ENCODE measurements at regions not wholly inside any gene's neighbourhood (a gene's known extent, or its start where the extent isn't known, plus 50 kb on each side); places are given as distances from the start of the nearest gene placed in this dataset.

DNA sequence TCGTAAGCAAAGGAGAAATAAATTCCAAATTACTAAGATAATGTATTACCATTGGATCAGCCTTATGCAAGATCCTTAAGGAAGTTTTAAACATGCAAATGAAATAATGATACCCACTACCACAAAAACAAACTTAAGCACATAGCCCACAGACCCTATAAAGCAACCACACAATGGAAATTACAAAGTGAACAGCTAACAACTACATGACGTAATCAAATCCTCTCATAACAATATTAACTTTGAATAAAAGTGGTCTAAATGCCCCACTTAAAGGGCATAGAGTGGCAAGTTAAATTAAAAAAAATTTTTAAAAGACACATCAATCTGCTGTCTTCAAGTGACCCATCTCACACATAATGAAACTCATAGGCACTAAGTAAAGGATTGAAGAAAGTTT lies 397.3 kb upstream of the SEMA3A start:
- H3K4me3 ChIP-seq (ENCODE audit: control insufficient read depth, low read depth, low read length) = no peak overlapping the region
- TF ChIP-seq, protein P1, sequence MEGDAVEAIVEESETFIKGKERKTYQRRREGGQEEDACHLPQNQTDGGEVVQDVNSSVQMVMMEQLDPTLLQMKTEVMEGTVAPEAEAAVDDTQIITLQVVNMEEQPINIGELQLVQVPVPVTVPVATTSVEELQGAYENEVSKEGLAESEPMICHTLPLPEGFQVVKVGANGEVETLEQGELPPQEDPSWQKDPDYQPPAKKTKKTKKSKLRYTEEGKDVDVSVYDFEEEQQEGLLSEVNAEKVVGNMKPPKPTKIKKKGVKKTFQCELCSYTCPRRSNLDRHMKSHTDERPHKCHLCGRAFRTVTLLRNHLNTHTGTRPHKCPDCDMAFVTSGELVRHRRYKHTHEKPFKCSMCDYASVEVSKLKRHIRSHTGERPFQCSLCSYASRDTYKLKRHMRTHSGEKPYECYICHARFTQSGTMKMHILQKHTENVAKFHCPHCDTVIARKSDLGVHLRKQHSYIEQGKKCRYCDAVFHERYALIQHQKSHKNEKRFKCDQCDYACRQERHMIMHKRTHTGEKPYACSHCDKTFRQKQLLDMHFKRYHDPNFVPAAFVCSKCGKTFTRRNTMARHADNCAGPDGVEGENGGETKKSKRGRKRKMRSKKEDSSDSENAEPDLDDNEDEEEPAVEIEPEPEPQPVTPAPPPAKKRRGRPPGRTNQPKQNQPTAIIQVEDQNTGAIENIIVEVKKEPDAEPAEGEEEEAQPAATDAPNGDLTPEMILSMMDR (conservative IDR thresholded peaks at IDR 0.05; ENCODE audit: control insufficient read depth, insufficient read depth, low read depth, low read length) = no peak
- no peak for DNase-seq (ENCODE audit: low read depth)

DNA sequence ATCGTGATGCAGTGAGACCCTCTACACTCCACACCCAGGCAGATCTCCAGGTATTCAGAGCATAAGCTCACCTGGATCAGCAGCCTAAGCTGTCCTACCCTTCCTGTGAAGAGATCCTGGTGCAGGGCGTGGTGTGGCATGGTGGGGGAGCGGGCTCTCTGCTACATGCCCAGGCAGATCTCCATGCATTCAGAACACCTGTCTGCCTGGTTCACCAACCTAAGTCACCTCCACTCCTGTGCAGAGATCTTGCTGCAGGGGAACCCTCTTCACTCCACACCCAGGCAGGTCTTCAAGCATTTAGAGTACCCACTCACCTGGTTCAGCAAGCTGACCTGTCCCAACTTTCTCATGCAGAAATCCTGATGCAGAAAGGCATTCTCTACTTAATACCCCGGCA lies 394.4 kb upstream of the SEMA3A start:
- H3K4me3 ChIP-seq (ENCODE audit: control insufficient read depth, low read depth, low read length) = no peak overlapping the region
- TF ChIP-seq, protein P1 (conservative IDR thresholded peaks at IDR 0.05; ENCODE audit: control insufficient read depth, insufficient read depth, low read depth, low read length) = no peak
- DNase-seq (ENCODE audit: low read depth) = no peak

DNA sequence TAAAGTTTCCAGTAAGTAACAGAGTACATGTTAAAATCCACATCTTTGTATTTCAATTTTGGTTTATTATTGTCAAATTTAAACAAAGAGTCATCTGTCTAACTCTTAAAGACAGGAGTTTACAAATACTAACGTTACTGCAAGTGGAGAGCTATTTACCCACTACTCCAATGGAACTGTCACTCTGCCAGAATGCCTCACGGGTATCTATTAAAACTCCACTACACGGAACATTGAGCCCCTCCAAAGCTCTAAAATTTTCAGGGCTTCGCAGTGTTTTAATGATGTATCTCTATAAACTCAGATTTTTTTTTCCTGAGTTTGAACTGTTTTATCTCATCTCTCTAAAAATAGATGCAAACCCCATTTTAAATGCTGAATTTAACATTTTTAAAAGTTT lies 388.7 kb upstream of the SEMA3A start:
- TF ChIP-seq, protein P1 (conservative IDR thresholded peaks at IDR 0.05; ENCODE audit: control insufficient read depth, insufficient read depth, low read depth, low read length) = no peak
- no peak overlapping the region for H3K4me3 ChIP-seq (ENCODE audit: control insufficient read depth, low read depth, low read length)
- no peak for DNase-seq (ENCODE audit: low read depth)

DNA sequence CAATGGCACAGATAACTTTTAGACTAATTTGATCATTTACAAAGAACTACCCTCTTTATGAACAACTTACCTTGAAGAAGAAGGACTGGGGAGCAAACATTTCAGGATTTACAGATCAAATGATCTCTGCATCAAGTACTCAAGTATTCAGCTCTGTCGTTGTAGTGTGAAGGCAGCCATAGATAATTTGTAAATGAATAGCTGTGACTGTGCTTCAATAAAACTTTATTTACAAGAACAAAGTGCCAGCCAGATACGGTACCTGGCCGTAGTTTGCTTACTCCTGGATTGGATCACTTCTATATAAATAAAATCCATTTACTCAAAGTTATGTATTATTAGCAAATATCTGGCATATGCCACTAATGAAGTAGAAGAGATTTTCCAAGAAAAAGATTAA lies 388.2 kb upstream of the SEMA3A start:
- H3K4me3 ChIP-seq (ENCODE audit: control insufficient read depth, low read depth, low read length) = no peak overlapping the region
- DNase-seq (ENCODE audit: low read depth) = no peak
- TF ChIP-seq, protein P1 (conservative IDR thresholded peaks at IDR 0.05; ENCODE audit: control insufficient read depth, insufficient read depth, low read depth, low read length) = no peak

DNA sequence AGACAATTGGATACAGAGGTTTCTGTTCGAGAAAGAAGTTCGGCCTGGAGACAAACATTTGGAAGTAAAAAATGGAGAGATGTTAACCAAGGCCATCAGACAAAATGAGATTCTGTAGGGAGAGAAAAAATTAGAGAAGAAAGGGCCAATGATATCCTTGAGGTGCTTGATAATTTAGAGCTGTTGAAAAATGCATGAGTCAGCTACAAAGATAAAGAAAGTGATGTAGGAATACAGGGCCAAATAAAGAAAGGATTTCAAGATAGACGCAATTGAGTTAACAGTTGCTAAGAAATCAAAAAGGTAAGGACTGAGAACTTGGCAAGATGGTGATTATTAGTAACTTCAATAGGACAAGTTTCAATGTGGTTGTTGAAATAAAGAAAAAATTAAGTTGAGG lies 384.2 kb upstream of the SEMA3A start:
- TF ChIP-seq, protein P1 (conservative IDR thresholded peaks at IDR 0.05; ENCODE audit: control insufficient read depth, insufficient read depth, low read depth, low read length) = no peak
- no peak overlapping the region for H3K4me3 ChIP-seq (ENCODE audit: control insufficient read depth, low read depth, low read length)
- no peak for DNase-seq (ENCODE audit: low read depth)

DNA sequence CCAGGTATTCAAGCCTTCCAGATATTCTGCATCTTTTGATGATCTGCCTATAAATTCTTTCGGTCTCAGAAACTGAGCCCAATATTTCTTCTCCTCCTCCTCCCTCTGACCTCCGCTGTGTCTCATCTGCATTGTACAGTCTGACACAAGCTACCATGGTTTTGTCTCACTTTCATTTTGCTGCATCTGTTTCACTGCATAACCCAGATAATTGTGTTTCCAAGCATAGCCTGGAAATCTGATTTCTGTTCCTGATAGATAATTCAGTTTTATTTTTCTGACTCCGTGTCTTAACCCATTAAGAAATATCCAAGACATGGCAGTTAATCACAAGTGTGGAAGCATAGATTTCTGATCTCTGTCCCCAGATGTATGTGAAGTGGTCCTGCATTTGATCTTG lies 374.2 kb upstream of the SEMA3A start:
- H3K4me3 ChIP-seq (ENCODE audit: control insufficient read depth, low read depth, low read length) = no peak overlapping the region
- DNase-seq (ENCODE audit: low read depth) = no peak
- TF ChIP-seq, protein P1 (conservative IDR thresholded peaks at IDR 0.05; ENCODE audit: control insufficient read depth, insufficient read depth, low read depth, low read length) = no peak

Measured in fibroblast of mammary gland (primary cell).